C4-2B (cell line): ENCODE measurements at regions not wholly inside any gene's neighbourhood (a gene's known extent, or its start where the extent isn't known, plus 50 kb on each side); places are given as distances from the start of the nearest gene placed in this dataset.
"Not testable (repeated sequence)": the region's sequence is repeated elsewhere in the genome, so short reads cannot be mapped to it uniquely, and the experiment has no call there.

ENCODE experiments used
- H3K27ac ChIP-seq: fragments of 450-650 bp; 2 replicates; pipeline ENCODE4 v1.5.1; 2017
- CTCF ChIP-seq: fragments of 450-650 bp; conservative IDR thresholded peaks from 2 replicates; pipeline ENCODE4 v1.5.1; 2017; ENCODE audit warnings: mild to moderate bottlenecking
- ZFX ChIP-seq: fragments of 450-650 bp; IDR thresholded peaks from 2 replicates; pipeline ENCODE4 v1.6.1; 2017

GRCh38 chr5:135173662-135174290 is 139.7 kb upstream of the PITX1 start:
- H3K27ac ChIP-seq = no peak overlapping the region
- no peak for TF ChIP-seq CTCF
- no peak for TF ChIP-seq ZFX

GRCh38 chr5:135172718-135173117 is 138.7 kb upstream of the PITX1 start:
- TF ChIP-seq ZFX = no peak
- H3K27ac ChIP-seq = no peak overlapping the region

GRCh38 chr5:135171336-135171735 is 137.3 kb upstream of the PITX1 start:
- H3K27ac ChIP-seq = no peak overlapping the region
- TF ChIP-seq ZFX (no peak), CTCF (no peak)

GRCh38 chr5:135170500-135170899 is 136.5 kb upstream of the PITX1 start:
- no peak overlapping the region for H3K27ac ChIP-seq
- TF ChIP-seq CTCF (no peak), ZFX (no peak)

GRCh38 chr5:135169753-135170152 is 135.7 kb upstream of the PITX1 start:
- no peak overlapping the region for H3K27ac ChIP-seq
- TF ChIP-seq ZFX (no peak), CTCF (no peak)

GRCh38 chr5:135167634-135168033 is 133.6 kb upstream of the PITX1 start:
- TF ChIP-seq ZFX (no peak), CTCF (no peak)
- H3K27ac ChIP-seq = no peak overlapping the region

GRCh38 chr5:135164873-135165614 is 131.0 kb upstream of the PITX1 start:
- H3K27ac ChIP-seq = not testable (repeated sequence)

- no peak overlapping the region for H3K27ac ChIP-seq
- TF ChIP-seq CTCF (no peak), ZFX (no peak)
These were observed 129.9 kb upstream of the PITX1 start for GRCh38 chr5:135163964-135164363.
